ENCODE measurements at regions not wholly inside any gene's neighbourhood (a gene's known extent, or its start where the extent isn't known, plus 50 kb on each side); places are given as distances from the start of the nearest gene placed in this dataset.

GRCh38 chr3:193754719-193755118, 161.7 kb downstream of the OPA1 start:
- DNase-seq, result no peak

- no peak for DNase-seq
These were observed 163.5 kb downstream of the OPA1 start for GRCh38 chr3:193756536-193756935.

GRCh38 chr3:193757457-193757856, 164.4 kb downstream of the OPA1 start:
- no peak for DNase-seq

GRCh38 chr3:193761969-193762368, 169.0 kb downstream of the OPA1 start:
- no peak for DNase-seq

GRCh38 chr3:193762657-193763056, 169.6 kb downstream of the OPA1 start:
- DNase-seq, result no peak

GRCh38 chr3:193764959-193765358, 172.0 kb downstream of the OPA1 start:
- no peak for DNase-seq

- DNase-seq, result no peak
These were observed 174.5 kb downstream of the OPA1 start for GRCh38 chr3:193767353-193768069.

GRCh38 chr3:193768070-193768394, 175.0 kb downstream of the OPA1 start:
- no peak for DNase-seq

GRCh38 chr3:193769437-193769836, 176.4 kb downstream of the OPA1 start:
- no peak for DNase-seq

- DNase-seq, result no peak
These were observed 178.1 kb downstream of the OPA1 start for GRCh38 chr3:193771011-193771652.

GRCh38 chr3:193771653-193772421, 178.8 kb downstream of the OPA1 start:
- DNase-seq, result no peak

- no peak for DNase-seq
These were observed 179.4 kb downstream of the OPA1 start for GRCh38 chr3:193772422-193772763.

- no peak for DNase-seq
These were observed 180.5 kb downstream of the OPA1 start for GRCh38 chr3:193773266-193774220.

GRCh38 chr3:193774272-193774915, 181.4 kb downstream of the OPA1 start:
- DNase-seq, result no peak

GRCh38 chr3:193774916-193775285, 181.9 kb downstream of the OPA1 start:
- DNase-seq, result no peak

GRCh38 chr3:193775421-193776077, 182.5 kb downstream of the OPA1 start:
- DNase-seq, result no peak

- no peak for DNase-seq
These were observed 183.8 kb downstream of the OPA1 start for GRCh38 chr3:193776626-193777358.

GRCh38 chr3:193777524-193777923, 184.5 kb downstream of the OPA1 start:
- DNase-seq, result no peak

- peak; percentile 49 for DNase-seq
These were observed 185.7 kb downstream of the OPA1 start for GRCh38 chr3:193778676-193779075.

- peak; percentile 29 for DNase-seq
These were observed 186.9 kb downstream of the OPA1 start for GRCh38 chr3:193779933-193780332.

- no peak for DNase-seq
These were observed 187.4 kb downstream of the OPA1 start for GRCh38 chr3:193780397-193780796.
